OCI-LY1 (cell line): ENCODE measurements at regions not wholly inside any gene's neighbourhood (a gene's known extent, or its start where the extent isn't known, plus 50 kb on each side); places are given as distances from the start of the nearest gene placed in this dataset.

Experiments used
- H2AFZ ChIP-seq: fragments of 200-600 bp; sonication (generic), shearing (Covaris generic); 2 replicates; pipeline ENCODE4 v1.6.0; 2014; ENCODE audit warnings: antibody characterized with exemption, mild to moderate bottlenecking, low read length
- H3F3A ChIP-seq: fragments of 200-600 bp; sonication (generic), shearing (Covaris generic); 2 replicates; pipeline ENCODE4 v1.6.0; 2014; ENCODE audit warnings: mild to moderate bottlenecking, antibody characterized with exemption, low read length, moderate library complexity; ENCODE audit not compliant: insufficient read depth
- H3K27ac ChIP-seq: fragments of 200-600 bp; sonication (generic); 2 replicates; pipeline ENCODE4 v1.5.1; 2014; ENCODE audit warnings: low read length, mixed run types, mild to moderate bottlenecking, low read depth; ENCODE audit not compliant: poor library complexity, severe bottlenecking
- H3K27me3 ChIP-seq: fragments of 200-600 bp; sonication (generic); 2 replicates; pipeline ENCODE4 v1.6.0; 2014; ENCODE audit warnings: antibody characterized with exemption, mild to moderate bottlenecking, low read length, moderate library complexity; ENCODE audit not compliant: insufficient read depth
- H3K36me3 ChIP-seq: fragments of 200-600 bp; sonication (generic); 2 replicates; pipeline ENCODE4 v1.6.1; 2014; ENCODE audit warnings: mild to moderate bottlenecking, antibody characterized with exemption, low read length, moderate library complexity, mixed read lengths; ENCODE audit not compliant: insufficient read depth
- H3K4me1 ChIP-seq: fragments of 200-600 bp; sonication (generic); 2 replicates; pipeline ENCODE4 v1.5.1; 2014; ENCODE audit warnings: mild to moderate bottlenecking, low read length, moderate library complexity; ENCODE audit not compliant: insufficient read depth, severe bottlenecking
- H3K4me2 ChIP-seq: fragments of 200-600 bp; sonication (generic), shearing (Covaris generic); 2 replicates; pipeline ENCODE4 v1.6.1; 2014; ENCODE audit warnings: low read length
- H3K4me3 ChIP-seq: fragments of 200-600 bp; sonication (generic); 2 replicates; pipeline ENCODE4 v1.5.1; 2014; ENCODE audit warnings: low read length, low read depth, mild to moderate bottlenecking, mixed read lengths; ENCODE audit not compliant: poor library complexity, severe bottlenecking
- H3K79me2 ChIP-seq: fragments of 200-600 bp; shearing (Covaris generic); 2 replicates; pipeline ENCODE4 v1.6.1; 2016; ENCODE audit warnings: mixed run types, low read length, mixed read lengths; ENCODE audit not compliant: insufficient read depth
- H3K9ac ChIP-seq: fragments of 200-600 bp; sonication (generic), shearing (Covaris generic); 2 replicates; pipeline ENCODE4 v1.6.1; 2014; ENCODE audit warnings: mild to moderate bottlenecking, low read length, mixed read lengths
- H3K9me2 ChIP-seq: fragments of 200-600 bp; sonication (generic), shearing (Covaris generic); 2 replicates; pipeline ENCODE4 v1.6.1; 2014; ENCODE audit warnings: low read depth, mild to moderate bottlenecking, low read length, mixed read lengths
- H3K9me3 ChIP-seq: fragments of 200-600 bp; shearing (Covaris generic); 2 replicates; pipeline ENCODE4 v1.6.1; 2014; ENCODE audit warnings: low read length, mixed read lengths
- H4K20me1 ChIP-seq: fragments of 200-600 bp; sonication (generic), shearing (Covaris generic); 2 replicates; pipeline ENCODE4 v1.6.0; 2016; ENCODE audit warnings: mild to moderate bottlenecking, low read length; ENCODE audit not compliant: insufficient read depth
- EZH2 ChIP-seq: fragments of 200-600 bp; sonication (generic), shearing (Covaris generic); IDR thresholded peaks from 2 replicates; pipeline ENCODE4 v1.8.0; 2017; ENCODE audit warnings: borderline replicate concordance, mixed run types, mild to moderate bottlenecking, antibody characterized with exemption, low read length, moderate library complexity, mixed read lengths
- TF ChIP-seq, protein P1 (sequence below): fragments of 200-600 bp; sonication (generic), shearing (Covaris generic); IDR thresholded peaks from 2 replicates; pipeline ENCODE4 v1.5.1; 2017; ENCODE audit warnings: mild to moderate bottlenecking, antibody characterized with exemption, low read length, moderate library complexity, mixed read lengths

GRCh38 chr12:14167005-14167628, 185.7 kb upstream of the GRIN2B start:
- no peak overlapping the region for H3K27ac ChIP-seq
- TF ChIP-seq, protein P1, sequence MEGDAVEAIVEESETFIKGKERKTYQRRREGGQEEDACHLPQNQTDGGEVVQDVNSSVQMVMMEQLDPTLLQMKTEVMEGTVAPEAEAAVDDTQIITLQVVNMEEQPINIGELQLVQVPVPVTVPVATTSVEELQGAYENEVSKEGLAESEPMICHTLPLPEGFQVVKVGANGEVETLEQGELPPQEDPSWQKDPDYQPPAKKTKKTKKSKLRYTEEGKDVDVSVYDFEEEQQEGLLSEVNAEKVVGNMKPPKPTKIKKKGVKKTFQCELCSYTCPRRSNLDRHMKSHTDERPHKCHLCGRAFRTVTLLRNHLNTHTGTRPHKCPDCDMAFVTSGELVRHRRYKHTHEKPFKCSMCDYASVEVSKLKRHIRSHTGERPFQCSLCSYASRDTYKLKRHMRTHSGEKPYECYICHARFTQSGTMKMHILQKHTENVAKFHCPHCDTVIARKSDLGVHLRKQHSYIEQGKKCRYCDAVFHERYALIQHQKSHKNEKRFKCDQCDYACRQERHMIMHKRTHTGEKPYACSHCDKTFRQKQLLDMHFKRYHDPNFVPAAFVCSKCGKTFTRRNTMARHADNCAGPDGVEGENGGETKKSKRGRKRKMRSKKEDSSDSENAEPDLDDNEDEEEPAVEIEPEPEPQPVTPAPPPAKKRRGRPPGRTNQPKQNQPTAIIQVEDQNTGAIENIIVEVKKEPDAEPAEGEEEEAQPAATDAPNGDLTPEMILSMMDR = peak; percentile 99
- TF ChIP-seq EZH2 = no peak
- H3K9me3 ChIP-seq = no peaks in the 10 kb centered on the region
- no peaks in the 10 kb centered on the region for H4K20me1 ChIP-seq
- H3K9ac ChIP-seq = no peak overlapping the region
- H3K36me3 ChIP-seq = no peaks in the 10 kb centered on the region
- H3F3A ChIP-seq = no peaks in the 10 kb centered on the region
- no peaks in the 10 kb centered on the region for H3K79me2 ChIP-seq
- 0 out of 2 replicates have a peak overlapping the region, but pooled peaks have one; percentile 2 for H3K4me2 ChIP-seq
- no peaks in the 10 kb centered on the region for H3K9me2 ChIP-seq
- no peaks in the 10 kb centered on the region for H3K27me3 ChIP-seq
- H3K4me3 ChIP-seq = no peak overlapping the region
- peaks cover 17% of the 10 kb centered on the region for H3K4me1 ChIP-seq
- H2AFZ ChIP-seq = no peak overlapping the region

- TF ChIP-seq, protein P1 = no peak
- no peak for TF ChIP-seq EZH2
- Histone ChIP-seq H2AFZ (no peak overlapping the region), H3F3A (no peaks in the 10 kb centered on the region), H3K9ac (no peak overlapping the region), H4K20me1 (no peaks in the 10 kb centered on the region), H3K79me2 (no peaks in the 10 kb centered on the region), H3K4me1 (peaks cover 14% of the 10 kb centered on the region), H3K36me3 (no peaks in the 10 kb centered on the region), H3K9me3 (no peaks in the 10 kb centered on the region), H3K9me2 (no peaks in the 10 kb centered on the region), H3K4me3 (no peak overlapping the region), H3K4me2 (no peak overlapping the region), H3K27me3 (no peaks in the 10 kb centered on the region), H3K27ac (no peak overlapping the region)
Measured at GRCh38 chr12:14169281-14169680, 187.9 kb upstream of the GRIN2B start.

DNA sequence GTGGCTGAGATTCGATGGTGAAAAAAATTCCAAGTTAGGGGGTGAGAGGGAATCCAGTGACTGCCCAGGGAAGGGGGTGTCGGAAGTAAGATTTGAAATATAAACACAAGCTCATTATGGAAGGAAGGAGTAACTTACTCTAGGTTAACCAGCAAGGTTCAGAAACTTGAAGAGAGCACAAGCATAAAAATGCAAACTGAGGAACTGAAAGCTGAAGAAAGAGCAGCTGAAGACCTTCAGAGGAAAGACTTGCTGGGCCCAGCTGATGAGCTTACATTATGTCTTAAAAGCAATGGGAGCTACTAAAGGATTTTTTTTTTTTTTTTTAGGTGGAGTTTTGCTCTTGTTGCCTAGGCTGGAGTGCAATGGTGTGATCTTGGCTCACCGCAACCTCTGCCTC, 189.7 kb upstream of the GRIN2B start:
- peak overlapping the region; percentile 70 for H3K4me2 ChIP-seq
- peaks cover 13% of the 10 kb centered on the region for H3K4me1 ChIP-seq
- H2AFZ ChIP-seq = peak overlapping the region; percentile 81; the same call in 1 of the 2 replicates
- H3K9ac ChIP-seq = peak overlapping the region; percentile 43; the same call in 1 of the 2 replicates
- H3K27me3 ChIP-seq = no peaks in the 10 kb centered on the region
- H3F3A ChIP-seq = no peaks in the 10 kb centered on the region
- no peaks in the 10 kb centered on the region for H3K79me2 ChIP-seq
- H3K9me3 ChIP-seq = no peaks in the 10 kb centered on the region
- no peaks in the 10 kb centered on the region for H3K36me3 ChIP-seq
- H3K27ac ChIP-seq = peak overlapping the region; percentile 76
- H3K4me3 ChIP-seq = peak overlapping the region; percentile 38
- no peaks in the 10 kb centered on the region for H3K9me2 ChIP-seq
- no peaks in the 10 kb centered on the region for H4K20me1 ChIP-seq
- TF ChIP-seq, protein P1 = no peak
- no peak for TF ChIP-seq EZH2
